H1 (cell line): ENCODE measurements at regions not wholly inside any gene's neighbourhood (a gene's known extent, or its start where the extent isn't known, plus 50 kb on each side); places are given as distances from the start of the nearest gene placed in this dataset.
"Not testable (repeated sequence)": the region's sequence is repeated elsewhere in the genome, so short reads cannot be mapped to it uniquely, and the experiment has no call there.

ENCODE experiments used
- CTCF ChIA-PET: fragments of 300-600 bp; sonication (Branson Sonifier 250); formaldehyde crosslinking; loops from one replicate; lab custom pipeline; 2021; ENCODE audit not compliant: partially characterized antibody; lab: Charles Lee
- POLR2A ChIA-PET: fragments of 300-600 bp; sonication (Branson Sonifier 250); formaldehyde crosslinking; loops from one replicate; lab custom pipeline; 2021; ENCODE audit warnings: inconsistent platforms; ENCODE audit not compliant: partially characterized antibody; lab: Charles Lee
- DNase-seq, 2 experiments: peaks; one replicate each; pipeline versions ENCODE4 v3.0.0 to v3.0.0-alpha.2; 2010 to 2022; ENCODE audit warnings: low spot score in 2 of 2, low read depth in 1 of 2, mixed read lengths in 1 of 2
- FAIRE-seq: peaks from 2 replicates; lab custom pipeline; 2011; peaks lifted over from hg19 to GRCh38; lab: Jason Lieb, UNC
- H2AFZ ChIP-seq: 2 replicates; pipeline ENCODE4 v1.8.1; 2012; ENCODE audit warnings: low read length, inconsistent platforms
- H2AK5ac ChIP-seq: 2 replicates; pipeline ENCODE4 v1.6.1; 2013; ENCODE audit warnings: low read depth, low read length
- H2BK120ac ChIP-seq: replicated peaks from 2 replicates; pipeline ENCODE3; 2013; ENCODE audit warnings: low read depth, low read length, inconsistent platforms
- H2BK12ac ChIP-seq: 2 replicates; pipeline ENCODE4 v1.6.1; 2013; ENCODE audit warnings: low read depth, low read length
- H2BK15ac ChIP-seq: 2 replicates; pipeline ENCODE4 v1.6.1; 2013; ENCODE audit warnings: low read length
- H2BK20ac ChIP-seq: 2 replicates; pipeline ENCODE4 v1.6.1; 2013; ENCODE audit warnings: low read length
- H2BK5ac ChIP-seq: 2 replicates; pipeline ENCODE4 v1.6.1; 2013; ENCODE audit warnings: low read depth, low read length
- H3K14ac ChIP-seq: 2 replicates; pipeline ENCODE4 v1.6.1; 2013; ENCODE audit warnings: inconsistent platforms; ENCODE audit not compliant: insufficient read length
- H3K18ac ChIP-seq: 2 replicates; pipeline ENCODE4 v1.6.1; 2013; ENCODE audit warnings: low read length; ENCODE audit errors: extremely low read depth
- H3K23ac ChIP-seq: 2 replicates; pipeline ENCODE4 v1.6.1; 2013; ENCODE audit warnings: inconsistent platforms; ENCODE audit not compliant: insufficient read length
- H3K23me2 ChIP-seq: 2 replicates; pipeline ENCODE4 v1.6.1; 2013; ENCODE audit warnings: low read depth, low read length
- H3K27ac ChIP-seq: 2 replicates; pipeline ENCODE4 v1.6.1; 2011; ENCODE audit warnings: low read depth, low read length, inconsistent platforms
- H3K27me3 ChIP-seq, 4 experiments: replicated peaks in 1 of 4; 1 replicate in 1 of 4; 2 replicates in 3 of 4; pipeline versions ENCODE4 v1.6.1 to v1.8.1; 2011 to 2013; ENCODE audit warnings: low read length in 3 of 4, mild to moderate bottlenecking in 3 of 4, inconsistent platforms in 2 of 4, mixed read lengths in 2 of 4, moderate library complexity in 1 of 4; ENCODE audit not compliant: control insufficient read depth in 3 of 4, insufficient read depth in 3 of 4; ENCODE audit errors: extremely low read depth in 1 of 4
- H3K36me3 ChIP-seq, 4 experiments: 2 replicates each; pipeline versions ENCODE4 v1.6.1 to v1.8.1; 2011 to 2013; ENCODE audit warnings: mild to moderate bottlenecking in 4 of 4, low read length in 3 of 4, moderate library complexity in 2 of 4, control low read depth in 1 of 4, inconsistent platforms in 1 of 4; ENCODE audit not compliant: insufficient read depth in 4 of 4, control insufficient read depth in 2 of 4
- H3K4ac ChIP-seq: replicated peaks from 2 replicates; pipeline ENCODE3; 2013; ENCODE audit warnings: low read length, low read depth, mixed read lengths, inconsistent platforms; ENCODE audit not compliant: insufficient read length
- H3K4me1 ChIP-seq, 4 experiments: replicated peaks in 1 of 4; 1 replicate in 1 of 4; 2 replicates in 3 of 4; pipeline versions ENCODE4 v1.6.1 to v1.8.1; 2011 to 2013; ENCODE audit warnings: low read length in 3 of 4, inconsistent platforms in 2 of 4, mixed read lengths in 1 of 4; ENCODE audit not compliant: insufficient read depth in 4 of 4, control insufficient read depth in 3 of 4
- H3K4me2 ChIP-seq, 2 experiments: 2 replicates each; pipeline versions ENCODE4 v1.6.1 to v1.8.1; 2011 to 2013; ENCODE audit warnings: low read depth in 2 of 2, low read length in 2 of 2, control low read depth in 1 of 2, inconsistent platforms in 1 of 2, mild to moderate bottlenecking in 1 of 2; ENCODE audit not compliant: insufficient read depth in 1 of 2
- H3K4me3 ChIP-seq, 4 experiments: fragments of 200-600, 300-600 bp in 1 of 4; sonication (generic), shearing (Covaris generic), sonication (Bioruptor Twin) in 1 of 4; 2 replicates each; pipeline versions ENCODE4 v1.5.1 to v1.8.1; 2011 to 2016; ENCODE audit warnings: low read length in 4 of 4, low read depth in 3 of 4, control low read depth in 2 of 4, inconsistent platforms in 2 of 4, mild to moderate bottlenecking in 2 of 4, mixed read lengths in 1 of 4, moderate library complexity in 1 of 4; ENCODE audit not compliant: insufficient read depth in 2 of 4; ENCODE audit errors: extremely low read depth in 1 of 4
- H3K56ac ChIP-seq: replicated peaks from 2 replicates; pipeline ENCODE3; 2013; ENCODE audit warnings: low read depth, mild to moderate bottlenecking, mixed read lengths, low read length, inconsistent platforms; ENCODE audit not compliant: insufficient read length
- H3K79me1 ChIP-seq: 2 replicates; pipeline ENCODE4 v1.6.1; 2013; ENCODE audit warnings: low read depth, low read length, control low read depth
- H3K79me2 ChIP-seq, 2 experiments: 2 replicates each; pipeline versions ENCODE4 v1.6.1 to v1.8.1; 2012 to 2013; ENCODE audit warnings: low read length in 2 of 2, mild to moderate bottlenecking in 2 of 2, inconsistent platforms in 1 of 2; ENCODE audit not compliant: insufficient read depth in 2 of 2, control insufficient read depth in 1 of 2
- H3K9ac ChIP-seq, 4 experiments: replicated peaks in 1 of 4; 1 replicate in 1 of 4; 2 replicates in 3 of 4; pipeline versions ENCODE4 v1.6.1 to v1.8.1; 2011 to 2013; ENCODE audit warnings: low read depth in 3 of 4, low read length in 3 of 4, control low read depth in 2 of 4, mild to moderate bottlenecking in 2 of 4, moderate library complexity in 2 of 4, inconsistent platforms in 1 of 4; ENCODE audit errors: extremely low read depth in 1 of 4
- H3K9me3 ChIP-seq, 2 experiments: 2 replicates each; pipeline versions ENCODE4 v1.6.1 to v1.8.1; 2012 to 2013; ENCODE audit warnings: mild to moderate bottlenecking in 2 of 2, moderate library complexity in 2 of 2, control low read depth in 1 of 2, inconsistent platforms in 1 of 2, low read depth in 1 of 2, low read length in 1 of 2, mixed read lengths in 1 of 2; ENCODE audit not compliant: insufficient read depth in 2 of 2
- H4K20me1 ChIP-seq, 2 experiments: replicated peaks in 1 of 2; 2 replicates each; pipeline versions ENCODE3 to v1.8.1; 2011 to 2013; ENCODE audit warnings: inconsistent platforms in 2 of 2, low read length in 2 of 2, mild to moderate bottlenecking in 1 of 2; ENCODE audit not compliant: insufficient read depth in 2 of 2, control insufficient read depth in 1 of 2
- H4K5ac ChIP-seq: 2 replicates; pipeline ENCODE4 v1.6.1; 2013; ENCODE audit warnings: low read length, low read depth, mixed read lengths, inconsistent platforms; ENCODE audit not compliant: insufficient read length
- H4K8ac ChIP-seq: 2 replicates; pipeline ENCODE4 v1.8.0; 2013; ENCODE audit warnings: mild to moderate bottlenecking, moderate library complexity, low read length, inconsistent platforms; ENCODE audit not compliant: insufficient read depth; ENCODE audit errors: extremely low read depth
- H4K91ac ChIP-seq: replicated peaks from 2 replicates; pipeline ENCODE3; 2013; ENCODE audit warnings: low read length, mixed read lengths, inconsistent platforms; ENCODE audit not compliant: insufficient read length
- EZH2 ChIP-seq: fragments of 200-600 bp; sonication (generic); IDR thresholded peaks from 2 replicates; pipeline ENCODE4 v1.7.1; 2012; ENCODE audit warnings: low read depth, mild to moderate bottlenecking, moderate library complexity, low read length, inconsistent platforms; ENCODE audit not compliant: severe bottlenecking
- HDAC2 ChIP-seq, 2 experiments: fragments of 300-600 bp in 1 of 2; sonication (generic) in 1 of 2; IDR thresholded peaks; 2 replicates each; pipeline ENCODE4 v1.6.1; 2011 to 2012; ENCODE audit warnings: low read depth in 2 of 2, low read length in 2 of 2, mild to moderate bottlenecking in 2 of 2, moderate library complexity in 2 of 2, borderline replicate concordance in 1 of 2, inconsistent platforms in 1 of 2
- RFX5 ChIP-seq: IDR thresholded peaks from 2 replicates; pipeline ENCODE4 v1.6.1; 2011; ENCODE audit warnings: low read depth, low read length, improper control_type of control experiment, borderline replicate concordance
- SIN3A ChIP-seq, 2 experiments: IDR thresholded peaks in 1 of 2; conservative IDR thresholded peaks in 1 of 2; 2 replicates each; pipeline ENCODE4 v1.6.1; 2011 to 2012; ENCODE audit warnings: low read length in 2 of 2, improper control_type of control experiment in 1 of 2, low read depth in 1 of 2, mild to moderate bottlenecking in 1 of 2
- SIX5 ChIP-seq: IDR thresholded peaks from 2 replicates; pipeline ENCODE4 v1.6.1; 2011; ENCODE audit warnings: mild to moderate bottlenecking, low read depth, low read length
- TEAD4 ChIP-seq: IDR thresholded peaks from 2 replicates; pipeline ENCODE4 v1.6.1; 2012; ENCODE audit warnings: low read depth, low read length, inconsistent platforms, mixed read lengths
- WGBS, 2 experiments: shearing (Covaris generic) in 1 of 2; methylation state at CpG; one replicate each; pipeline versions ENCODE4 v1.1.6 to v1.1.7; 2013 to 2015; ENCODE audit warnings: low lambda C conversion rate in 2 of 2, mixed read lengths in 2 of 2, inconsistent platforms in 1 of 2, low coverage in 1 of 2, missing lambda C conversion rate in 1 of 2; ENCODE audit not compliant: insufficient replicate concordance in 2 of 2, insufficient coverage in 1 of 2, insufficient read length in 1 of 2; ENCODE audit errors: extremely low coverage in 1 of 2, missing lambda C conversion rate in 1 of 2; 5-methylcytosine and 5-hydroxymethylcytosine counted together

- TF ChIP-seq EZH2 (no peak), TEAD4 (no peak), SIN3A (conservative IDR thresholded peaks at IDR 0.05 in 1 of 2, IDR thresholded peaks at IDR 0.05 in 1 of 2; ENCODE audit: low read depth in 1 of 2, low read length in 2 of 2) (no peak), HDAC2 (IDR thresholded peaks at IDR 0.05; ENCODE audit: borderline replicate concordance in 1 of 2, low read depth in 2 of 2, low read length in 2 of 2) (no peak), RFX5 (no peak), SIX5 (no peak)
Measured at GRCh38 chr18:10170375-10170774, 256.6 kb downstream of the VAPA start (continued).

GRCh38 chr18:10175333-10175732 is 261.5 kb downstream of the VAPA start:
- POLR2A ChIA-PET, H3K4ac ChIP-seq, H2BK15ac ChIP-seq, H2BK12ac ChIP-seq, H4K20me1 ChIP-seq, H2AFZ ChIP-seq, H3K4me1 ChIP-seq, H4K91ac ChIP-seq, H3K18ac ChIP-seq, H3K36me3 ChIP-seq, H3K4me3 ChIP-seq, H3K23me2 ChIP-seq, H2BK5ac ChIP-seq, DNase-seq, H3K79me2 ChIP-seq, H3K23ac ChIP-seq, CTCF ChIA-PET, H2BK20ac ChIP-seq, FAIRE-seq, H3K27ac ChIP-seq, H3K14ac ChIP-seq, H3K27me3 ChIP-seq, H3K4me2 ChIP-seq, H3K9me3 ChIP-seq, H3K56ac ChIP-seq, H3K9ac ChIP-seq, H2AK5ac ChIP-seq, H4K5ac ChIP-seq, H4K8ac ChIP-seq, H3K79me1 ChIP-seq, H2BK120ac ChIP-seq: not testable (repeated sequence)
- 90% methylated on average over 2 of the region's 2 CpGs; no CpG with 5 or more reads in 1 of the 2 experiments for WGBS, 2 experiments
